PC-3 (cell line): ENCODE measurements at regions not wholly inside any gene's neighbourhood (a gene's known extent, or its start where the extent isn't known, plus 50 kb on each side); places are given as distances from the start of the nearest gene placed in this dataset.

Experiments
- EZH2phosphoT487 ChIP-seq: fragments of 300-600 bp; sonication (generic); IDR thresholded peaks from 2 replicates; pipeline ENCODE4 v1.6.1; 2018; ENCODE audit warnings: mild to moderate bottlenecking, antibody characterized with exemption, low read length, borderline replicate concordance
- TF ChIP-seq, protein P1 (sequence below): fragments of 300-600 bp; sonication (generic); conservative IDR thresholded peaks from 2 replicates; pipeline ENCODE4 v1.5.1; 2017; ENCODE audit warnings: antibody characterized with exemption, low read depth, mild to moderate bottlenecking, low read length

DNA sequence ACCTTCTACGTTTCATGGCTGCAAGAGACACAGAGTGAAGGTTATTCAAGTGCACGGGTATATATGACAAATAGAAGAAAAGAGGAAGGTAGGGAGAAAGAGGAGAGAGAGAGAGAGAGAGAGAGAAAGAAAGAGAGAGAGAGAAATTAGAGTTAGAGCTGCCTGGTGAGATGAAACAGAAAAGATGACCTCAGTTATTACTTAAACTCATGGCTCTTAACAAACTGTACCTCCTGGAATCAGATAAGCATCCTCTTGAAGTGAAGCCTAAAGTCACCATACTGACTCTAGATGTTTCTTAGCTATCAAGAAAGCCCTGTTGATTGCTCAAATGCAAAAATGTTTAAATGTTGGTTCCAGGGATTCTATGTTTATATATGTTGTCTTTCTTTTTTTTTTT lies 597.7 kb upstream of the ZP4 start:
- TF ChIP-seq, protein P1, sequence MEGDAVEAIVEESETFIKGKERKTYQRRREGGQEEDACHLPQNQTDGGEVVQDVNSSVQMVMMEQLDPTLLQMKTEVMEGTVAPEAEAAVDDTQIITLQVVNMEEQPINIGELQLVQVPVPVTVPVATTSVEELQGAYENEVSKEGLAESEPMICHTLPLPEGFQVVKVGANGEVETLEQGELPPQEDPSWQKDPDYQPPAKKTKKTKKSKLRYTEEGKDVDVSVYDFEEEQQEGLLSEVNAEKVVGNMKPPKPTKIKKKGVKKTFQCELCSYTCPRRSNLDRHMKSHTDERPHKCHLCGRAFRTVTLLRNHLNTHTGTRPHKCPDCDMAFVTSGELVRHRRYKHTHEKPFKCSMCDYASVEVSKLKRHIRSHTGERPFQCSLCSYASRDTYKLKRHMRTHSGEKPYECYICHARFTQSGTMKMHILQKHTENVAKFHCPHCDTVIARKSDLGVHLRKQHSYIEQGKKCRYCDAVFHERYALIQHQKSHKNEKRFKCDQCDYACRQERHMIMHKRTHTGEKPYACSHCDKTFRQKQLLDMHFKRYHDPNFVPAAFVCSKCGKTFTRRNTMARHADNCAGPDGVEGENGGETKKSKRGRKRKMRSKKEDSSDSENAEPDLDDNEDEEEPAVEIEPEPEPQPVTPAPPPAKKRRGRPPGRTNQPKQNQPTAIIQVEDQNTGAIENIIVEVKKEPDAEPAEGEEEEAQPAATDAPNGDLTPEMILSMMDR: no peak
- TF ChIP-seq EZH2phosphoT487: no peak
